Upper lobe of left lung (tissue), 6 donors: ENCODE measurements at regions not wholly inside any gene's neighbourhood (a gene's known extent, or its start where the extent isn't known, plus 50 kb on each side); places are given as distances from the start of the nearest gene placed in this dataset.

Experiments used
- ATAC-seq, 2 donors: fragments of 200-7000 bp; cut with Tn5 transposase; one replicate each; pipeline ENCODE4 v1.9.1; 2022; ENCODE audit warnings: mild to moderate bottlenecking in 2 of 2, moderate library complexity in 2 of 2; ENCODE audit not compliant: low FRiP score in 2 of 2
- DNase-seq, 2 donors: peaks; one replicate each; pipeline ENCODE4 v3.0.0-alpha.2; 2019 to 2020
- H3K27ac ChIP-seq, 4 donors: fragments of 200-600 bp; sonication (generic); one replicate each; pipeline ENCODE4 v1.5.1; 2016 to 2019
- H3K27me3 ChIP-seq, 4 donors: fragments of 200-600 bp; sonication (generic); one replicate each; pipeline ENCODE4 v1.5.1; 2017 to 2019
- H3K36me3 ChIP-seq, 4 donors: fragments of 200-600 bp; sonication (generic); one replicate each; pipeline ENCODE4 v1.5.1; 2016 to 2019
- H3K4me1 ChIP-seq, 4 donors: fragments of 200-600 bp; sonication (generic); one replicate each; pipeline ENCODE4 v1.5.1; 2018 to 2019
- H3K4me3 ChIP-seq, 4 donors: fragments of 200-600 bp; sonication (generic); one replicate each; pipeline ENCODE4 v1.5.1; 2017 to 2019; ENCODE audit warnings: mild to moderate bottlenecking in 2 of 4, moderate library complexity in 1 of 4
- H3K9me3 ChIP-seq, 4 donors: fragments of 200-600 bp; sonication (generic); one replicate each; pipeline ENCODE4 v1.5.1; 2018 to 2019
- CTCF ChIP-seq, 6 experiments: fragments of 450-650 bp in 4 of 6; fragments of 200-600 bp in 2 of 6; sonication (generic) in 2 of 6; IDR thresholded peaks; one replicate each; pipeline ENCODE4 v1.5.1; 2016 to 2019; ENCODE audit warnings: antibody characterized with exemption in 6 of 6
- EP300 ChIP-seq, 4 donors: sonication (generic); formaldehyde crosslinking; IDR thresholded peaks; one replicate each; pipeline ENCODE4 v1.5.1; 2017; ENCODE audit warnings: antibody characterized with exemption in 4 of 4, control low read depth in 2 of 4
- POLR2A ChIP-seq, 4 donors: fragments of 450-650 bp; IDR thresholded peaks; one replicate each; pipeline ENCODE4 v1.5.1; 2016 to 2017; ENCODE audit warnings: antibody characterized with exemption in 4 of 4, mild to moderate bottlenecking in 2 of 4
- POLR2AphosphoS5 ChIP-seq, 2 donors: sonication (generic); formaldehyde crosslinking; IDR thresholded peaks; one replicate each; pipeline ENCODE4 v1.5.1; 2017; ENCODE audit warnings: antibody characterized with exemption in 2 of 2
- WGBS, 2 donors: methylation state at CpG; one replicate each; pipeline ENCODE4 v1.1.5; 2017 to 2018; 5-methylcytosine and 5-hydroxymethylcytosine counted together
- donor health status: DM: no; HTN: no; CAD: no; lungs with moderate emphysema.
- donor health status: DM: no; HTN: yes; CAD: no; lungs with severe emphysema.

GRCh38 chr11:39239553-39239952 is 2219.9 kb downstream of the LRRC4C start:
- Histone ChIP-seq H3K27me3 (no peaks in the 10 kb centered on the region), H3K27ac (no peak overlapping the region), H3K9me3 (no peaks in the 10 kb centered on the region), H3K4me1 (no peaks in the 10 kb centered on the region), H3K4me3 (no peak overlapping the region), H3K36me3 (no peaks in the 10 kb centered on the region)
- 68 to 72% methylated on average over 3 of the region's 3 CpGs for WGBS, 2 donors
- DNase-seq (no peak), ATAC-seq (no peak)
- TF ChIP-seq POLR2AphosphoS5 (IDR thresholded peaks at IDR 0.05) (no peak), POLR2A (IDR thresholded peaks at IDR 0.05) (no peak), CTCF (IDR thresholded peaks at IDR 0.05) (no peak), EP300 (IDR thresholded peaks at IDR 0.05) (no peak)

GRCh38 chr11:39236916-39237315 is 2222.5 kb downstream of the LRRC4C start:
- Histone ChIP-seq H3K27ac (no peak overlapping the region), H3K4me3 (no peak overlapping the region)
- ATAC-seq, result no peak

GRCh38 chr11:39221550-39222138 is 2237.8 kb downstream of the LRRC4C start:
- no peaks in the 10 kb centered on the region for H3K36me3 ChIP-seq
- H3K27ac ChIP-seq, result no peak overlapping the region
- DNase-seq (no peak), ATAC-seq (no peak)
- no peaks in the 10 kb centered on the region for H3K4me1 ChIP-seq
- H3K4me3 ChIP-seq, result no peak overlapping the region
- no peaks in the 10 kb centered on the region for H3K27me3 ChIP-seq
- H3K9me3 ChIP-seq, result no peaks in the 10 kb centered on the region
- TF ChIP-seq CTCF (IDR thresholded peaks at IDR 0.05), result no peak
- no peak for TF ChIP-seq POLR2A (IDR thresholded peaks at IDR 0.05)
- TF ChIP-seq EP300 (IDR thresholded peaks at IDR 0.05), result no peak
- no peak for TF ChIP-seq POLR2AphosphoS5 (IDR thresholded peaks at IDR 0.05)
- WGBS, 2 donors, result 69 to 72% methylated on average over 3 of the region's 3 CpGs

More at GRCh38 chr11:39236916-39237315, 2222.5 kb downstream of the LRRC4C start:
- Histone ChIP-seq H3K27me3 (no peaks in the 10 kb centered on the region), H3K4me1 (no peaks in the 10 kb centered on the region), H3K36me3 (no peaks in the 10 kb centered on the region), H3K9me3 (peaks cover 0 to 1% (median 0%) of the 10 kb centered on the region in 4 donors)
- DNase-seq, result no peak
- TF ChIP-seq EP300 (IDR thresholded peaks at IDR 0.05), result no peak
- TF ChIP-seq CTCF (IDR thresholded peaks at IDR 0.05), result no peak
- TF ChIP-seq POLR2AphosphoS5 (IDR thresholded peaks at IDR 0.05), result no peak
- no peak for TF ChIP-seq POLR2A (IDR thresholded peaks at IDR 0.05)
- WGBS, 2 donors, result 33 to 56% methylated on average over 1 of the region's 1 CpG

GRCh38 chr11:39220501-39221230 is 2238.8 kb downstream of the LRRC4C start:
- Histone ChIP-seq H3K4me3 (no peak overlapping the region), H3K36me3 (no peaks in the 10 kb centered on the region), H3K27ac (no peak overlapping the region), H3K9me3 (no peaks in the 10 kb centered on the region), H3K4me1 (no peaks in the 10 kb centered on the region), H3K27me3 (no peaks in the 10 kb centered on the region)
- WGBS, 2 donors, result 79 to 80% methylated on average over 3 of the region's 3 CpGs
- ATAC-seq (no peak), DNase-seq (no peak)
- no peak for TF ChIP-seq EP300 (IDR thresholded peaks at IDR 0.05)

GRCh38 chr11:39220069-39220468 is 2239.4 kb downstream of the LRRC4C start:
- H3K4me1 ChIP-seq, result no peaks in the 10 kb centered on the region
- H3K27ac ChIP-seq, result no peak overlapping the region
- H3K4me3 ChIP-seq, result no peak overlapping the region
- H3K27me3 ChIP-seq, result no peaks in the 10 kb centered on the region
- no peaks in the 10 kb centered on the region for H3K9me3 ChIP-seq
- H3K36me3 ChIP-seq, result no peaks in the 10 kb centered on the region
- WGBS, 2 donors, result 87 to 88% methylated on average over 1 of the region's 1 CpG
- TF ChIP-seq CTCF (IDR thresholded peaks at IDR 0.05) (no peak), EP300 (IDR thresholded peaks at IDR 0.05) (no peak)
- no peak for ATAC-seq
- no peak for DNase-seq
